Stimulated activated naive B cell treated with anti-CD40 and anti-IgM and Interleukin-4, amounts not matched to agents 10 μg/mL and 1 μg/mL and 100 μg/mL, for 72 hours (primary cell): ENCODE measurements at regions not wholly inside any gene's neighbourhood (a gene's known extent, or its start where the extent isn't known, plus 50 kb on each side); places are given as distances from the start of the nearest gene placed in this dataset.

ENCODE experiments used
- ATAC-seq, 2 donors: fragments of 150-1000 bp; cut with Tn5 transposase; replicated peaks; 2 replicates each; pipeline ENCODE4 v1.10.0; 2021; ENCODE audit warnings: moderate library complexity in 1 of 2
- DNase-seq: peaks from one replicate; pipeline ENCODE4 v3.0.0; 2021
- H3K27ac Mint-ChIP-seq: one replicate; pipeline ENCODE4 v1.8.0; 2022; ENCODE audit warnings: mild to moderate bottlenecking, mixed read lengths
- H3K27me3 Mint-ChIP-seq, 2 donors: one replicate each; pipeline ENCODE4 v1.8.0; 2022; ENCODE audit warnings: mixed read lengths in 2 of 2
- H3K36me3 Mint-ChIP-seq, 2 donors: one replicate each; pipeline ENCODE4 v1.8.0; 2022; ENCODE audit warnings: mixed read lengths in 2 of 2, mild to moderate bottlenecking in 1 of 2
- H3K4me1 Mint-ChIP-seq, 2 donors: one replicate each; pipeline ENCODE4 v1.8.0; 2022; ENCODE audit warnings: mixed read lengths in 2 of 2, mild to moderate bottlenecking in 1 of 2
- H3K4me3 Mint-ChIP-seq, 2 donors: one replicate each; pipeline ENCODE4 v1.8.0; 2022; ENCODE audit warnings: mild to moderate bottlenecking in 2 of 2, mixed read lengths in 2 of 2, moderate library complexity in 1 of 2
- H3K9me3 Mint-ChIP-seq, 2 donors: one replicate each; pipeline ENCODE4 v1.8.0; 2022; ENCODE audit warnings: mixed read lengths in 2 of 2, mild to moderate bottlenecking in 1 of 2

DNA sequence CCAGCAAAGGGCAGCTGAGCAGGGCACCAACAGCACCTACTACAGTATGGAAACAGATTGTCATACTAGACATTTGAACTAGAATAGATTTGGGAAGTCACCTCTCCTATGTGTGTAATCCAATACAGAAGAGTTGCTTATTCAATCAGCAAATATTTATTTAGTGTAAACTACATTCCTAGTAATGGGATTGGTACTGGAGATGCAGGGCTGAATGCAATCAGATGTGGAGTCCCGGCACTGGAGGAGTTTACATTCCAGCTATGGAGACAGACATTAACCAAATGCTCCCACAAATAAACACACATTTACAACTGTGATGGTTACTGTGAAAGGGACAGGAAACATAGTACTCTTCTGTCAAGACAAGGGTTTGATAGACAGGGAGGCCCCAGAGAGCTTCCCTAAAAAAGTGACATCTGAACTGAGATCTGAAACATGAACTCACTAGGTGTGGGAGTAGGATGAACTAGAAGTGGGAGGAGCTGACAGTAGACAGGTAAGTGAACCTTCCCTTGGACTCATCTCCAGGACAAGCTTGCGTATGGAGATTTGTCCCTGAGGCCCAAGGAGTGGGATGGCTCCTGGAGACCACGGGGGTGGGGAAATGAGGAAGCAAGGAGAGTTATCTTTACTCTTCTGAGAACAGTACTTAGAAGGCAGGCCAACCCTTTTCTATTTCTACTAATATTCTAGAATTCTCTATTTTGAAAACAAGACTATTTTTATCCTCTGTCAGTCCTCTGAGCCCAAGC lies 420.5 kb downstream of the MAFB start:
- Mint-ChIP-seq H3K36me3 (no peaks in the 10 kb centered on the region), H3K27ac (no peak overlapping the region), H3K4me3 (no peak overlapping the region)

DNA sequence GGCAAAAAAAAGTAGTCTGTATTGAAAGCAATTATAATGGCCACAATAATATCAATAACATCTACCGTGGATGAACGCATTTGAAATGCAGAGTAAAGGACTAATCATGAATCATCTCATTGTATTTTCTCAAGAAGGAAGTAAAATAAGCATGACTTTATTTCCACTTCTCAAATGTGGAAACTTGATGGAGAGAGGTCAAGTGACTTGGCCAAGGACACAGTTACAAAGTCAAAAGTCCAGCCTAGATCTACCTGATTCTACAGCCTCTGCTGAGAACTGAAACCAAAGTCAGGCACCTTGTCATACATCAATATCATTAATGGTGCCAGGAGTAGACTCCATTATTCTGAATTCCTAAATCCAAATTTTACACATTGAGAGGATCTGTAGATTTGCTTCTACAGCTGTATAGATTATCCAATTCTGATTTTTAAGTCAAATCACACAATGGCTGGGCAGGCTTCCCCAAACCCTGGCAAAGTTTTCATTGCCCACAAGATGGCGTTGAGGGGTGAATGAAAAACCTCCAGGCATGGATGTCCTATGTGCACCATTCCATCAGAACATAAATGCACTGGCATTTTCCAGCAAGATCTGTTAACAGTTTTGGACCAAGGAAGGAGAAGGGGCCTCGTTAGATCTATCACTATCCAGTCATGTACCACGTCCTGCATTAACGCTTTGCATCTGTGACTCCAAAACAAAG lies 423.1 kb downstream of the MAFB start:
- Mint-ChIP-seq H3K4me3 (no peak overlapping the region), H3K27ac (no peak overlapping the region), H3K9me3 (no peaks in the 10 kb centered on the region), H3K4me1 (no peaks in the 10 kb centered on the region), H3K27me3 (no peaks in the 10 kb centered on the region), H3K36me3 (no peaks in the 10 kb centered on the region)
- ATAC-seq (no peak), DNase-seq (no peak)

More for the DNA sequence above, 420.5 kb downstream of the MAFB start:
- Mint-ChIP-seq H3K27me3 (no peaks in the 10 kb centered on the region), H3K9me3 (no peaks in the 10 kb centered on the region), H3K4me1 (no peaks in the 10 kb centered on the region)
- ATAC-seq (no peak), DNase-seq (no peak)

DNA sequence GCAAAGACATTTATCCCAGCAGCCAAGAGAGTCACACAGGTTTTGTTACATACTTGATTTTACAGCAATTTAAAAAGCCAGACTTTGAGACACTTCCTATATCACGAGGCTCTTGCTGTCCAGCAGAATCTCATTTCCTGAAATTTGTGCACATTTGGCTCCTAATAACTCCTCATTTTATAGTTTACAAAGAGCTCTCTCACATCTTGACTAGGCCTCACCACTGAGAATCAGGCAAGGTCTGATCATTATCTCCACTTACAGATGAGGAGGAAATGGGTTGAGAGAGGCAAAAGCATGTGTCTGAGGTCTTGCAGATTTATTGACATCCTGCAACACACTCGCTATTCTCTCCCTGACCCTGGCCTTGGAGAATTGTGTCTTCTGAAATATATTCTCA lies 426.8 kb downstream of the MAFB start:
- Mint-ChIP-seq H3K27me3 (no peaks in the 10 kb centered on the region), H3K36me3 (no peaks in the 10 kb centered on the region), H3K4me1 (no peaks in the 10 kb centered on the region), H3K9me3 (no peaks in the 10 kb centered on the region), H3K27ac (no peak overlapping the region), H3K4me3 (no peak overlapping the region)
- DNase-seq (no peak), ATAC-seq (no peak)

DNA sequence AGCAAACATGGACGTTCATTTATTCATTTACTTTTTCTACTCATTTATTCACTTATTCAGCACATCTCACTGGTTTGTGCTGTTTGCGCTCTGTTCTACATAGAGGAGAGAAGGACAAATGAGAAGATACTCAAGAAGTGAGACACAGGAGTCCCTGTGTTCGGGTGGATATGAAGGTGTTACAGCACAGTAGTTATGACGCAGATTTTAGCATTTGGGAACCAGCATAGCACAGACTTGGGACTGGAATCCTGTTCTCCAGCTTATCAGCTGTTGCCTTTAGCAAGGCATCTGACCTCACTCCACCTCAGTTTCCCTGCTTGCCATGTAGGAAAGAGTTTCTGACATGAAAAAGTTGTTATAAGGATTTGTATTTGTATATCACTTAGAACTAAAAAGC lies 430.1 kb downstream of the MAFB start:
- DNase-seq = no peak
- no peak for ATAC-seq
- H3K4me1 Mint-ChIP-seq = no peaks in the 10 kb centered on the region
- H3K27me3 Mint-ChIP-seq = peaks cover 5 to 13% of the 10 kb centered on the region in 2 donors
- H3K9me3 Mint-ChIP-seq = no peaks in the 10 kb centered on the region
- H3K27ac Mint-ChIP-seq = no peak overlapping the region
- H3K36me3 Mint-ChIP-seq = no peaks in the 10 kb centered on the region
- no peak overlapping the region for H3K4me3 Mint-ChIP-seq

DNA sequence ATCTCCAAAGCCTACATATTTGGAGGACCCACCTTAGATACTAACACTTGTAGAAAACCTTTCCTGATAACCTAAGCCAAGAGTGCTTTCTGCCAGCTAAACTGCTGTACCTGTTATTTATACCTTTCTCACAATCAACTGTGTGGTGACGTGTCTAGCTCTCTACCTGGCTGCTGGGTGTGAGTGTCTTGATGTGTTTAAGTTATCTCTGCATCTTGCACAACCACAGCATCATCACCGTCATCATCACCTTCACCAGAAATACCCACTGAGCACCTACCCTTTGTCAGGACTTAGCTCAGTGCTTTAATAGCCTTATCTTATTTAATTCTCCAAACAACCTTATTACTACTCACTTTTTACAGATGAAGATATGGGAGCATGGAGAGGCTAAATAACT lies 431.3 kb downstream of the MAFB start:
- no peak for ATAC-seq
- DNase-seq = no peak
- H3K27me3 Mint-ChIP-seq = peaks cover 5 to 13% of the 10 kb centered on the region in 2 donors
- H3K27ac Mint-ChIP-seq = no peak overlapping the region
- H3K36me3 Mint-ChIP-seq = no peaks in the 10 kb centered on the region
- H3K4me1 Mint-ChIP-seq = no peaks in the 10 kb centered on the region
- no peak overlapping the region for H3K4me3 Mint-ChIP-seq
- H3K9me3 Mint-ChIP-seq = no peaks in the 10 kb centered on the region

DNA sequence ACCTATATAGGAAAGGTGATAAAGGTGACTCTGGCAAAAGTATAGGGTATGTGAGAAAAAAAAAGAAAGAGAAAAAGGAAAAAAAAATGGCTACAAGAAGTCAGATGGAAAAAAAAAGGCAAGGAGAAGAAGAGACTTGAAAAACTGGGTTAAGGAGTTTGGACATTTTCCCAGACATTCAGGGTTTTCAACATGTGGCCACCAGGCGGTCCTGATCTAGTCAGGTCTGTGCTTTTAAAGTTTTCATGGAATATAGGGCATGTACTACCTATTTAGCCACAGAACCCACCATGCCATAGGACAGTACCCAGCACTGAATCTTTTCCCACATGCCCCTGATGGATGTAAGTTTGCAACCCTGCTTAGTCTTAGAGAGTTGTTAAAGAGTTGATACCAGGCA lies 433.7 kb downstream of the MAFB start:
- Mint-ChIP-seq H3K4me3 (no peak overlapping the region), H3K9me3 (peaks cover 0 to 3% of the 10 kb centered on the region in 2 donors), H3K27ac (no peak overlapping the region), H3K4me1 (no peaks in the 10 kb centered on the region), H3K27me3 (peaks cover 5 to 19% of the 10 kb centered on the region in 2 donors), H3K36me3 (no peaks in the 10 kb centered on the region)
- ATAC-seq (no peak), DNase-seq (no peak)

DNA sequence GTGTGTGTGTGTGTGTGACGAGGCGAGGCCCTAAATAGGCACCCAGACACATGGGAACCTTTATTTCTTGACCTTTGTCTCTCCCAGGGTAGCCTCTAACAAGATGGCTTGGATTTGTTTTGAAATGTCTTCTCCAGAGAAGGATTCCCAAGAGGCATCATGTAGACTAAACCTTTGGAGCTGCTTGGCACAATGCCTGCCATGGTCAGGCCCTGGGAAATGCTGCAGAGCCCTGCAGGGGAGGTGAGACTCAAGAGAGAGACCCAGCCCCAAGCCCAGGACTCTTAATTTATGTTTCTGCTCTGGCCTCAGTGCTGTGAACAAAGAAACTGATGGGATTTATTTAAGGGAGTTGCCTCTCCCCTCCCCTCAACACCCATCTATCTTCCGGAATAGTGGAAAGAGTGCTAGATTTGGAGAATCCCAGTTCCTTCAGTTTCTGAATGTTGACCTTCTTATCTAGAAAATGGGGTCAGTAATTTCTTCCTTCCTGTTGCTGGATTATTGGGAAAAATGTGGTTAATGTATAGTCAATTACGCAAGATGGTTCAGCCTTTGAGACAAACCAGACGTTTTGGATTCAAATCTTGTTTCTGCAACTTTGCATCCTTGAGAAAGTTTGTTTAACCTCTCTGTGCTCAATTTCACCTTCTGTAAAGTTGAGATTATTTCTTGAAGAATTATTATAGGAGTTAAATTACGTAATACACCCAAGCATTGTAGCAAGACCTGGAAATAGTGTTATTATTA lies 434.8 kb downstream of the MAFB start:
- no peak for DNase-seq
- H3K4me1 Mint-ChIP-seq = no peaks in the 10 kb centered on the region
- H3K27me3 Mint-ChIP-seq = peaks cover 5 to 19% of the 10 kb centered on the region in 2 donors
- ATAC-seq = no peak
- peaks cover 0 to 3% of the 10 kb centered on the region in 2 donors for H3K9me3 Mint-ChIP-seq
- H3K27ac Mint-ChIP-seq = no peak overlapping the region
- H3K4me3 Mint-ChIP-seq = no peak overlapping the region
- no peaks in the 10 kb centered on the region for H3K36me3 Mint-ChIP-seq

DNA sequence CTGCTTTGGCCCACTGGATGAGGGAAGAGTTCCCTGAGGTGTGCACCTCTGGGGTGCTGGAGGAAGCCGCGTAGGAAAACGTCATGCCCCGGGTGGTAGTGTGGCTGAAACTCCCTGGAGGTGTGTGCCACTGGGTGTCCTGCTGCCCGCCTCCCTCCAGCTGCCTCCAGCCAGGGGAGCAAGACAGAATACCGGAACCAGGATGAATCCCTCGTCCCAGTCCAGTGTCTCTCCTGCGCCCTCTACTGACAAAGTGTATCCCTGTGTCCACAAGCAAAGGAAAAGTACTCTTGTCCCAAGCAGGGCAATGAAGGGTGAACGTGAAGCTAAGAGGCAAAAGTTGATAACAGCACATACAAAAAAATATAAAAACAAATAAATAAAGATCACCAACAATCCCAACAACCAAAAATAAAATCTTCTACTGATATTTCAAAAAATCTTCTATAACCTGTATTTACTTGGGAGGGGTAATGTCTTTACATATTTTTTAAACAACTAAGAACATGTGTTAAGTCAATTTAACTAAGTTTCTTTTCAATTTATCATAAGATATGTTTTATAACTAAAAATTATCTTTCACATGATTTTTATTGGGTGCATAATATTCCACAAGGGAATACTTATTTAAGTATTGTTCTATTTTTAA lies 437.6 kb downstream of the MAFB start:
- H3K27ac Mint-ChIP-seq = no peak overlapping the region
- H3K4me3 Mint-ChIP-seq = no peak overlapping the region
- peaks cover 0 to 3% of the 10 kb centered on the region in 2 donors for H3K9me3 Mint-ChIP-seq
- peaks cover 5 to 19% of the 10 kb centered on the region in 2 donors for H3K27me3 Mint-ChIP-seq
- DNase-seq = no peak
- no peaks in the 10 kb centered on the region for H3K36me3 Mint-ChIP-seq
- no peak for ATAC-seq
- no peaks in the 10 kb centered on the region for H3K4me1 Mint-ChIP-seq

DNA sequence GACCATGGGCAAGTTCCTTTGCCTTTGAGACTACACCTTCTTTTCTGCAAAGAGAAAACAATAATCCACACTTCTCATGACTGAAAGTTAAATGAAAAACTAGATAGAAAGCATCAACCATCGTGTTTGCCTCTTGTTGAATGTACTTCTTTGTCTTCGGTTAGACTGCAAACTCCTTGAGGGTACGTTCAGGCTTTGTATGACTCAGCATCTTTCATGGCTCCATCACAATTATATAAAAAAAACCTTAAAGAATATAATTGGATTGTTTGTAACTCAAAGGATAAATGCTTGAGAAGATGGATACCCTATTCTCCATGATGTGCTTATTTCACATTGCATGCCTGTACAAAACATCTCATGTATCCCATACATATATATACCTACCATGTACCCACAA lies 439.2 kb downstream of the MAFB start:
- peaks cover 0 to 9% of the 10 kb centered on the region in 2 donors for H3K27me3 Mint-ChIP-seq
- ATAC-seq = no peak
- no peaks in the 10 kb centered on the region for H3K36me3 Mint-ChIP-seq
- peaks cover 0 to 3% of the 10 kb centered on the region in 2 donors for H3K9me3 Mint-ChIP-seq
- no peaks in the 10 kb centered on the region for H3K4me1 Mint-ChIP-seq
- H3K4me3 Mint-ChIP-seq = no peak overlapping the region
- H3K27ac Mint-ChIP-seq = no peak overlapping the region
- no peak for DNase-seq

DNA sequence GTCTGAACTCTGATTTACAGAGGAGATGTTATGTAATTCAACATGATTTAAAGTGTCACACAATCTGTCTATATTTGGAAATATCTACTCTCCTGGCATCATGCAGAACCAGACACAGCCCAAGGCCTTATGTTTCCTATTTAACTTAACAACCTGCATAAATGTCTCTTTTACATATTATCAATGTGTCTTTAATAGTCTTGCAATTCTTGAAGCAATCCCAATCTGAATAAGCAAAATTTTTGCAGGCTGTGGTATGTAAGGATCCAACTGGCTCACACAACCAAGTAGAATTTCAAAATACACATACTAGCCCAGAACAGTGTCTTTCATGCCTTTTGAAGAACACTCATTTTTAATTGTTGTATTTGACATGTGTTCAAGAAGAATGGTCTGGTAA lies 443.2 kb downstream of the MAFB start:
- Mint-ChIP-seq H3K9me3 (peaks cover 0 to under 1% of the 10 kb centered on the region in 2 donors), H3K27ac (no peak overlapping the region), H3K27me3 (peaks cover 4 to 11% of the 10 kb centered on the region in 2 donors), H3K4me1 (no peaks in the 10 kb centered on the region), H3K36me3 (no peaks in the 10 kb centered on the region), H3K4me3 (no peak overlapping the region)
- ATAC-seq (no peak), DNase-seq (no peak)

DNA sequence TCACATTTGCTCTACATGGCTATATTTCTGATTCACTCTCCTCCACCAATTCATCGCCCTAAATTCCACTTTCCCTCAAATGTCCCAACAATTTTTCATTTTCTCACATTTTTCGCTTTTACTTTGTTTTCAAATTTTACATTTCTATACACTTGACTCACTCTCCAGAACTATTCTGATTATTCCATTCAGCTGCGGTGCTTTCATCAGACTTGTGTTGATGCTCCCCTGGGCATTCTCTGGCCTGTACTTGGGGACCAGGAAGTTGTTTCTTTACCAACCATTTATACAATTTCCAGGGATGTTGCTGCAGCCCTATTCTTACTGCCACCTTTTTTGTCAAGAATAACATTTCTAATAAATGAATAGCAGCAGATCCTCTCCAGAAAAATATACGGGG lies 444.8 kb downstream of the MAFB start:
- Mint-ChIP-seq H3K9me3 (no peaks in the 10 kb centered on the region), H3K4me1 (no peaks in the 10 kb centered on the region), H3K4me3 (no peak overlapping the region), H3K27ac (no peak overlapping the region), H3K36me3 (no peaks in the 10 kb centered on the region), H3K27me3 (peaks cover 4 to 11% of the 10 kb centered on the region in 2 donors)
- ATAC-seq = no peak
- DNase-seq = no peak

DNA sequence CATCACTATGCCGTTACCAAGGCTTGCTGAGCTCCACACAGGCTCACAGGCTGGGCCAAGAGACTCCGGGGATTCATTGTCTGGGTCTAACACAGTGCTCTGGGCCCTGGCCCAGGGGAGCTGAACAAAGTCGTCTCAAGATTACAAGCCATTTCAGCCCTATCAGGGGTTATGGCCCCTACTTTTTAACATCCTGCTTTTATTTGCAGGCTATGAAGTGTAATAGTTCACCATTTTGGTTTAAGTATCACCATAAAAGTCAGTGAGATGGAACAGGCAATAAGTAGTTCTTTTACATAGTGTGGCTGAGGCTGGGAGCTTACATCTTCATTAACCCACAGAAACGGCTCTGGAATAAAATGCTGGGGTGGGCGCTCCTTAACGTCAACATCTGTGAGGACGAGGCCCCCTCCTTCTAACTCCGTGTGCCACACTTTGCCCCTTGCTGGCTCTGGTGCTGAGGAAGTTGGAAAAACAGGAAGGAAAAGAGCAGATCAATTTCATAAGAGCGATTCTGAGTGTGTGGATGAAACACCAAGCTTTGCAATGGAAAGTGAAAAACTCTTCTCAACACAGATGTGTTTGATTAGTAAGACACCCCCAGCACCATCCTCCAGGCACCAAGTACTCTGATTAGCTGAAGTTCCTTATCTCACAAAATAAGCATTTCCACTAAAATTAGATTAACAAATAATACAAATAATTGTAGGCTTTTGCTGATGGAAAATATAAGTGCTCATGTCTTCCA lies 447.3 kb downstream of the MAFB start:
- no peak overlapping the region for H3K4me3 Mint-ChIP-seq
- H3K4me1 Mint-ChIP-seq = no peaks in the 10 kb centered on the region
- no peak overlapping the region for H3K27ac Mint-ChIP-seq
- H3K27me3 Mint-ChIP-seq = peaks cover 4 to 13% of the 10 kb centered on the region in 2 donors
- ATAC-seq (no peak), DNase-seq (no peak)
- no peaks in the 10 kb centered on the region for H3K9me3 Mint-ChIP-seq
- no peaks in the 10 kb centered on the region for H3K36me3 Mint-ChIP-seq

DNA sequence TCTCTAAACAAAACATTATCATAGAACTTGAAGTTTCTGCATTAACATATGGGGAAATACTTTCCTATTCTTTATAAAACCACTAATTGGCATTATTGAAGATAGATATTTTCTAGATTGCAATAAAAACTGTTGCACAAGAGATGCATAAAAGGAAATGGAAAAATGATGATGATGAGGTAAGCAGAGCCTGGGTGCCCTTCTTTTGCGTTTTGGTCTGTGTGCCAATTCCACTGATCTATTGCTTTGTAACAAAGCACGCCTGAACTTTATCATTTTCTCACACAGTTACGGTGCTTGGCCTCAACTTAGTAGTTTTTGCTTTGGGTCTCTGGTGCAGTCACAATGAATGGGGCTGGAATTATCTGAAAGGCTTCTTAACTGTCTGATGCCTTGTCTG lies 450.5 kb downstream of the MAFB start:
- DNase-seq (no peak), ATAC-seq (no peak)
- Mint-ChIP-seq H3K4me3 (no peak overlapping the region), H3K4me1 (no peaks in the 10 kb centered on the region), H3K36me3 (no peaks in the 10 kb centered on the region), H3K9me3 (no peaks in the 10 kb centered on the region), H3K27ac (no peak overlapping the region), H3K27me3 (peaks cover 4 to 11% of the 10 kb centered on the region in 2 donors)

DNA sequence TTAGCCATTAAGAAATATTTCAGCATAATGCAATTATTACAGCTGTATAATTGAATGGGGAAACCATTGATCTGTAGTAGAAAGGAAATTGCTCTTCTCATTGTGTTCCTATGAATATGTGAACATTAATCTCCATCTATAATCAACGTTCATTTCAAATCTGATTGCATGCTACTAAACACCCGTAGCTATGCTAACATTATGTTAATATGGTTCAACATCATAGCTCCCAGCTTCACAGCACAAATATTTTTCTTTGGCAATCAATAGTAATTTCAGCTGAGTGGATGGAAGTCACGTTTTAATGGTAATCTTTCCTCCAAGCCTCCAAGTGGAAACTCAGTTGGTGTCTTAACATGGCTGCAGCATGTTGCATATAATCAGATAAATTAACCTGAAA lies 454.4 kb downstream of the MAFB start:
- Mint-ChIP-seq H3K36me3 (no peaks in the 10 kb centered on the region), H3K27me3 (peaks cover 0 to 6% of the 10 kb centered on the region in 2 donors), H3K4me3 (no peak overlapping the region), H3K4me1 (no peaks in the 10 kb centered on the region), H3K27ac (no peak overlapping the region), H3K9me3 (no peaks in the 10 kb centered on the region)
- DNase-seq = no peak
- no peak for ATAC-seq
